SJCRH30 (cell line): ENCODE measurements at regions not wholly inside any gene's neighbourhood (a gene's known extent, or its start where the extent isn't known, plus 50 kb on each side); places are given as distances from the start of the nearest gene placed in this dataset.

ENCODE experiments used
- DNase-seq, 2 experiments: peaks; one replicate each; pipeline ENCODE4 v3.0.0-alpha.2; 2015 to 2020
- H3K27ac ChIP-seq: fragments of 250-450 bp; sonication (Bioruptor Pico); 2 replicates; pipeline ENCODE4 v1.5.1; 2020; ENCODE audit warnings: mild to moderate bottlenecking, moderate library complexity
- H3K27me3 ChIP-seq: fragments of 250-450 bp; sonication (Bioruptor Pico); 2 replicates; pipeline ENCODE4 v1.5.1; 2020; ENCODE audit warnings: mild to moderate bottlenecking, moderate library complexity
- H3K36me3 ChIP-seq: fragments of 250-450 bp; sonication (Bioruptor Pico); 2 replicates; pipeline ENCODE4 v1.5.1; 2020; ENCODE audit warnings: mild to moderate bottlenecking, moderate library complexity
- H3K4me1 ChIP-seq: fragments of 250-450 bp; sonication (Bioruptor Pico); 2 replicates; pipeline ENCODE4 v1.5.1; 2020; ENCODE audit warnings: mild to moderate bottlenecking, moderate library complexity
- H3K4me3 ChIP-seq: fragments of 250-450 bp; sonication (Bioruptor Pico); 2 replicates; pipeline ENCODE4 v1.5.1; 2020; ENCODE audit warnings: mild to moderate bottlenecking, moderate library complexity
- H3K9me3 ChIP-seq: fragments of 250-450 bp; sonication (Bioruptor Pico); replicated peaks from 2 replicates; pipeline ENCODE4 v1.5.1; 2020; ENCODE audit warnings: mild to moderate bottlenecking, moderate library complexity

DNA sequence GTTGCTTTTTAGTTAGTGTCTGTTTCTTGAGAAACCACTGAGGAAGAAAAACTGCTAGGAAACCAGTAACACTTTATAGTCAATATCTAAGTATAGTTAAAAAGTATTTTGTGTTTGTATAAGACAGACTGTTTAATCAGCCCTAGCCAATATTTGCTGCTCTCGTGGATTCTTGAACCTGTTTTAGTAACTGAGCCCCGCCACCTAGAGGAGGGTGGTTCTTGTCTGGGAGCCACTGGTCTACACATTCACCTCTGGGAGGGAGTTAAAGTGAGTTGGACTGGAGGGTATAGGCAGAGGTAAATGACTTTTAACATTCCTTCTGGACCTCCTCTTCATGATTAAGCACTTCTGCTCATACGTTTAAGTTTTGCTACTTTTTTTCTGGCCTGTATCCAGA is 117.2 kb downstream of the SPATA31D1 start:
- no peaks in the 10 kb centered on the region for H3K27me3 ChIP-seq
- peaks cover 20% of the 10 kb centered on the region for H3K4me1 ChIP-seq
- H3K9me3 ChIP-seq: 0 out of 2 replicates have a peak, but pooled peaks cover 4% of the 10 kb centered on the region
- no peaks in the 10 kb centered on the region for H3K36me3 ChIP-seq
- DNase-seq: no peak
- no peak overlapping the region for H3K27ac ChIP-seq
- H3K4me3 ChIP-seq: no peak overlapping the region

DNA sequence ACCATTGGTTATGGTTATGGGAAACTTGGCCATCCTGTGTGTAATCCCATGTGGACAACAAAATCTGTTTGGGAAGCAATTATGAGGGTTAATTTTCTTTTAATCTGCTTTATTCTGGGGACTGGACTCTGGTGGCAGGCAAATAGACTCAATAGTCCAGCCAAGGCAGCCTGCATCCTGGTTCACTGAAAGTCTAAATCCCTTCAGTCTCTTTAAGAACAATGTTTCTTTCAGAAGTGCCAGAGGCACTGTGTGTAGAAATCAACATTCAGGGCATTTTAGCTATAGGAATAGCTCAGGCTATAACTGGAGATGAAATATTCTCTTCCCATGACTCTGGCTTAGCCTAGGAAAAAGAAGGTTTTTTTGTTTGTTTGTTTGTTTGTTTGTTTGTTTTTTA is 118.0 kb downstream of the SPATA31D1 start:
- Histone ChIP-seq H3K27me3 (no peaks in the 10 kb centered on the region), H3K27ac (no peak overlapping the region), H3K4me3 (no peak overlapping the region), H3K36me3 (no peaks in the 10 kb centered on the region), H3K9me3 (no peaks in the 10 kb centered on the region), H3K4me1 (peaks cover 20% of the 10 kb centered on the region)
- peak in 1 of 2 experiments; percentile 20 for DNase-seq

DNA sequence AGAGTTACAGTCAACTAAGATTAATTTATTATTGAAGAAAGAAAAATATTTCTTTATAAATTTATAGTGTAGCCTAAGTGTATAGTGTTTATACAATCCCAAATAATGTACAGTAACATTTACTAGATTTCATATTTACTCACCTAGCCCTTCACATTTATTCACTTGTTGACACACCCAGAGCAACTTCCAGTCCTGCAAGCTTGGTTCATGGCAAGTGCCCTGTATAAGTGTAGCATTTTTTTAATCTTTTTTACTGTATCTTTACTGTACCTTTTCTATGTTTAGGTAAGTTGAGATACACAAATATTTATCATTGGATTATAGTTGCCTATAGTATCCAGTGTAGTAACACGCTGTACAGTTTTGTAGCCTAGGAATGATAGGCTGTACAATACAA is 119.9 kb downstream of the SPATA31D1 start:
- Histone ChIP-seq H3K27me3 (no peaks in the 10 kb centered on the region), H3K4me1 (peaks cover 20% of the 10 kb centered on the region), H3K27ac (no peak overlapping the region), H3K36me3 (no peaks in the 10 kb centered on the region), H3K4me3 (no peak overlapping the region), H3K9me3 (no peaks in the 10 kb centered on the region)
- no peak for DNase-seq

DNA sequence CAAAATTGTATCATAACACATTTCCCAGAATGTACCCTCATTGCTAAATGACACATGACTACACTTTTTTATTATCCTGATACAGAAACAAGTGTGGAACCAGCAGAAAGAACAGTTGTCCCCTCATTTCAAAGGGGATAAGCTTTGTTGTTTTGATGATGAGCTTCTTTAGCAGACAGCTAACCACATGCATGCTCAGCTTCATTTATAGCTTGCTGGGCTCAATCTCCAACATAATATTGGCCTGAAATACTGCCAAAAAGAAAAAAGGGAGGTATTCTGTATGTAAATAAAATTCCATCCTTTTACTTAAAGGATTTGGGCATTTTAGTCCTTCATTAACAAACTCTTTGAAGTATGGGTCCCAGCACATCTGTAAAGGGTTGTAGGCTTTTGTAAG is 120.4 kb downstream of the SPATA31D1 start:
- no peak overlapping the region for H3K27ac ChIP-seq
- peak; percentile 34 to 82 for DNase-seq
- H3K36me3 ChIP-seq: no peaks in the 10 kb centered on the region
- H3K9me3 ChIP-seq: no peaks in the 10 kb centered on the region
- H3K27me3 ChIP-seq: no peaks in the 10 kb centered on the region
- peaks cover 20% of the 10 kb centered on the region for H3K4me1 ChIP-seq
- no peak overlapping the region for H3K4me3 ChIP-seq

DNA sequence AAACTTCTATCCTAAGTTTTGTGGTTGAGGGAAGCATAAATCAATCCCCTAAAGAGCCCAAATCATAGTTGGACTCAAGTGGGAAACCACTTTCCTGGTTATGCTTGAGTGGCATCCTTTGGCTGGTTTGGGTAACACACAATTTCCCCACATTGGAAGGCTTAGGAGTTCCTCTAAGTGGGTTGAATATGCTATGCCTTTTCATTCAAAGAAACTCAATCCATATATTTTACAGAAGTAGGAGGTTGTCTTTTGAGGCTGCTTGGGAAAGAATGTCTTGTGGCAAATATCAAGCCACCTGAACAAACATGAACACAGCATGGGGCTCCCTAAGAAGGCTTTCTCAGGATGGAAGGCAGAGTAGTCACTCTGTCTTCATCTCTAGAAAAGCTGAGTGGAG is 121.1 kb downstream of the SPATA31D1 start:
- H3K4me3 ChIP-seq: no peak overlapping the region
- peaks cover 20% of the 10 kb centered on the region for H3K4me1 ChIP-seq
- DNase-seq: peak in 1 of 2 experiments; percentile 29
- H3K27me3 ChIP-seq: no peaks in the 10 kb centered on the region
- no peaks in the 10 kb centered on the region for H3K9me3 ChIP-seq
- no peak overlapping the region for H3K27ac ChIP-seq
- H3K36me3 ChIP-seq: no peaks in the 10 kb centered on the region

DNA sequence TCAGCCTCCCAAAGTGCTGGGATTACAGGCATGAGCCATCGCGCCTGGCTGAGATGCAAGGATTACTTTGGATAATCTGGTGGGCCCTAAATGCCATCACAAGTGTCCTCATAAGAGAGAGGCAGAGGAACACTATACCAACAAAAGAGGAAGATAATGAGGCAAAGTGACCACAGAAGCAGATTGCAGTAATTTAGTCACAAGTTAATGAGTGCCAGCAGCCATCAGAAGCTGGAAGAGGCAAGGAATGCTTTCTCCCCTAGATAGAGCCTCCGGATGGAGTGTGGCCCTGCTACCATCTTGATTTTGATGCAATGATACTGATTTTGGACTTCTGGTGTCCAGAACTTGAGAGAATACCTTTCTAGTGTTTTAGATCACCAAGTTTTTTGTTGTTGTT is 122.3 kb downstream of the SPATA31D1 start:
- no peak overlapping the region for H3K4me3 ChIP-seq
- H3K27me3 ChIP-seq: no peaks in the 10 kb centered on the region
- DNase-seq: no peak
- no peaks in the 10 kb centered on the region for H3K9me3 ChIP-seq
- no peaks in the 10 kb centered on the region for H3K36me3 ChIP-seq
- peaks cover 20% of the 10 kb centered on the region for H3K4me1 ChIP-seq
- no peak overlapping the region for H3K27ac ChIP-seq

DNA sequence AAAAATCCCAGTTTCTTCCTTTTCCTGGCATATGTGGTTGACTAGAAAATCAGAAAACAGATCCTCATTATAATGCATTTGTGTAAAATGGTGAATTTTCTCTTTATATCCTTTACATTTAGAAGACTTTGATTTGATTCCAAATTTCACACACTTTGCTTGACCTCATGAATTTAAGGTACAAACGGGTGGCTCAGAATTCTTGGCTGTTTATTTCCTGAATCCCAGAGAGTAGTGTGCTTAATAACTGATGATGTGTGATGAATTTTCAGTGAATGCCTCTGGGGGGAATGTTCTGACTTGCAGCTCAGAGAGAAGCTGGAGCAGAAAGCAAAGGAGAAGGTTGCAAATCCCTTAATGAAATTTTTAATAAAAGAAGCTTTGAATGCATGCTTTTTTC is 126.8 kb downstream of the SPATA31D1 start:
- Histone ChIP-seq H3K27ac (no peak overlapping the region), H3K36me3 (no peaks in the 10 kb centered on the region), H3K4me1 (peaks cover 17% of the 10 kb centered on the region), H3K27me3 (no peaks in the 10 kb centered on the region), H3K4me3 (no peak overlapping the region), H3K9me3 (no peaks in the 10 kb centered on the region)
- DNase-seq: no peak

DNA sequence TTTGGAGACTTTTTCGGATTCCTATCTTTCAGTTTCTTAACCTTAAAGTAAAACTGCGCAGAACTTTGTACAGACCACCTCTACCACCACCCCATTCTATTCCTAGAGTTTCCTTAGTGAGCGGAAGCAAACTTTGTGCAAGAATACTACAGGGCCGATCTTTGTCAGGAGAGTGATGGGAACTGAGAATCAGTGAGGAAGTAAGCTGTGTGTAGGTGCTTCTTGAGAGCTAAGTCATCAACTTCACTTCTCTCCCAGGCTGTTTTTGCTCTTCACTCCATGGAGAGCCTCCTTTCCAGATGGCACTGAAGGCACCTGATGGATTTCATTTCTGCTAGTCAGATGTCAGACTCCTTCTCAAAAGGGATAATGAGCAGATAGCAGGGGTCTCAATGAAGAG is 127.3 kb downstream of the SPATA31D1 start:
- Histone ChIP-seq H3K4me3 (no peak overlapping the region), H3K4me1 (peaks cover 17% of the 10 kb centered on the region), H3K9me3 (no peaks in the 10 kb centered on the region), H3K27me3 (no peaks in the 10 kb centered on the region), H3K27ac (no peak overlapping the region), H3K36me3 (no peaks in the 10 kb centered on the region)
- DNase-seq: no peak

DNA sequence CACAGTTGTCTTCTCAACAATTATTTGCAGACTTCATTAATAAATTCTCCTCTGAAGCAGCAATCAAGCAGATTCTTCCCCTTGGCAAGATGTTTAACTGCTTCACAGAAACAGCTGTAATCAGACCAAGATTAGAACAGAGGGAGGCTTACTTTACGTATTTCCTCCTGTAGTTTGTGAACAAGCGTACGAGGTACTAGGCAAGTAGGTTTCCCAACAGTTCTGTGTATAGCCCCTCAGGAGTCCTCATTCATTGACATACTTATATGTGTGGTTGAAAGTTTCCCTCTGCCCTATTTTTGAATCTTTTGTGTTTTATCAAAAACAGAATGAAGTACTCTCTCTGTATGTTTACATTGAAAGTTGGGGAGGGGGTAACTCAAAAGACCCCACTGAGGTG is 128.0 kb downstream of the SPATA31D1 start:
- Histone ChIP-seq H3K27ac (peak overlapping the region; percentile 15; the same call in 1 of the 2 replicates), H3K27me3 (no peaks in the 10 kb centered on the region), H3K4me3 (no peak overlapping the region; the same call in 1 of the 2 replicates), H3K9me3 (no peaks in the 10 kb centered on the region), H3K36me3 (no peaks in the 10 kb centered on the region), H3K4me1 (peaks cover 17% of the 10 kb centered on the region)
- DNase-seq: peak in 1 of 2 experiments; percentile 40

DNA sequence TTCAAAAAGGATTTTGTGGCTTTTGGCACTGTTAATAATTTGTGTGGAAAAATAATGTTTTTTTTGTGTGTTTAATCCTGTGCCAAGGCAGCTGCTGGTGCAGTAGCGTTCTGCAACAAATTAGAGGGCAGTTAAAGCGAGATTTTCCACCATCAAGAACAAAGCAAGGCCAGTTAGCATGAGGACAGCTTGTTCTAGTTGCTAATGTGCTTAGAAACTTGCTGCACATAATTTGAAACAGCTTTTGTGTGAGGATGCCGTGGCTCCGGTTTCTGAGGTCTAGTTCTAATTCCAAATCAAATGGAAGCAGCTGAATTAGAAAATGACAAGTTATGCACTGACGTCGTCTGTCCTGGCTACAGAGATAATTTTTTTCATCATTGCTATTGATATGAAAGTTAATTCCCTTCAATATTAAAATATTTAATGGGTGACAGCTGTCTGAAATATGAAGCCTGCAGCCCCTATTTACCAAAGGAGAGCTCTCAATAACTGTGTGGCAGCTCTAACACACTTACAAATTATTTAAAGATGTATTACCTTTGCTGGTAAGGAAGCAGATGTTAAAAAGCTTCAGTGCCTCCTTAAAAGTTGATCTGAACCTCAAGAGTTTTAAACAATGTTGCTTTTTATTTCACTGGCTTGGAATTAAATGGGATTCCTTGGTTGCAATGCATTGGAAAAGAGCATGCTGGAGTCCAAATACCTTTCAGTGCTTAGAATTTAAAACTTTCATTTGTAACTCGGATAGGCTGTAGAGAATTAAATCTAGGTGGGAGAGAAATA is 128.6 kb downstream of the SPATA31D1 start:
- Histone ChIP-seq H3K9me3 (no peaks in the 10 kb centered on the region), H3K36me3 (no peaks in the 10 kb centered on the region), H3K27ac (peak overlapping the region; percentile 15), H3K4me1 (peaks cover 17% of the 10 kb centered on the region), H3K27me3 (no peaks in the 10 kb centered on the region), H3K4me3 (peak overlapping the region; percentile 20)
- DNase-seq: peak; percentile 27 to 65

DNA sequence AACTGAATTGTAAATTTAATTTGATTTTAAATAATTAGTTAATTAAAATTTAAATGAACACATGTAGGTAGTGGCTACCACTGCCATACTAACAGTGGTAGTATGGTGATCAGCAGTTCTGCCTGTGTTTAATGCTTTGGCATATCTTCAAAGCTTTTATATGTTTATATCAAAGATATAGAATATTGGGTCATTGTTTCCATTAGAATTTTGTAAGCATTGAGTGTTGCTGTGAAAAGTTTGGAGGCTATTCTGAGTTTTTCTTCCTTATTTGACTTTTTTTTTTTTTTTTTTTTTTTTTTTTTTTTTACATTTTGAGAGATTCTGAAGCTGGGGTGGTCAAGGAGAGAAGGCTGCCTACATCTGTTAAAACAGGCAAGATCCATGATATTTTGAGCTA is 134.2 kb downstream of the SPATA31D1 start:
- H3K36me3 ChIP-seq: no peaks in the 10 kb centered on the region
- H3K4me1 ChIP-seq: peaks cover 2% of the 10 kb centered on the region; the same call in 1 of the 2 replicates
- DNase-seq: no peak
- no peak overlapping the region for H3K4me3 ChIP-seq
- H3K9me3 ChIP-seq: no peaks in the 10 kb centered on the region
- no peak overlapping the region for H3K27ac ChIP-seq
- H3K27me3 ChIP-seq: no peaks in the 10 kb centered on the region

DNA sequence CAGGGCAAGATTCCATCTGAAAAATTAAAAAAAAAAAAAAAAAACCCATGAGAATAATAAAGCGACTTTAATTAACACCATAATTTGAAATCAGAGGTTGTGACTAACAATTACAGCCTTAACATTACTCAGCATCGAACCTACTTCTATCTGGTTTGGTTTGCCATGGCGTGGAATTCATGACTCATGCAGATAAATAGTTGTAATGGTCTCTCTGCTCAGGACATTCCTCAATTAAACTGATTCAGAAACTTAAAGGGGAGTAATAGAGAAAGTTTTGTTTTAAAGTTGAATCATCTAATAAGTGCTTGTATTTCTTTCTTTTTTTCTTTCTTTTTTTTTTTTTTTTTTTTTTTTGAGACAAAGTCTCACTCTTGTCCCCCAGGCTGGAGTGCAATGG is 135.5 kb downstream of the SPATA31D1 start:
- no peak for DNase-seq
- no peaks in the 10 kb centered on the region for H3K27me3 ChIP-seq
- H3K9me3 ChIP-seq: no peaks in the 10 kb centered on the region
- H3K36me3 ChIP-seq: no peaks in the 10 kb centered on the region
- no peak overlapping the region for H3K27ac ChIP-seq
- no peak overlapping the region for H3K4me3 ChIP-seq
- H3K4me1 ChIP-seq: no peaks in the 10 kb centered on the region

DNA sequence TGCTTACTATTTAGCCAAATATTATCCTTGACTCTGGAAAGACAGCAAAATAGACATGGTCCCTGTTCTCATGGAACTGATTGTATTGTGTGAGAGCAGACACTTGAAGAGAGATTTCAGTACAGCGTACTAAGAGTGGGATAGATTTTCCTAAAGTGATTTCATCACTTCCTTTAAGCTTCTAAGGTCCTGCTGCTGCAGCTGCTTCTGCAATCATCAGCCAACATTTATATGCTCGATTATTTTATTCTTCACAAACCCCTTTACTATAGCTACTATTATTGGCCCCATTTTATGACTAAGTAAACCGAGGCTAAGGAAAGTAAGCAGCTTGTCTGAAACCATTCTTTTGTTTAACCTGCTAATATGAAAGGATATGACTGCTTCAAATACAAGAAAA is 137.7 kb downstream of the SPATA31D1 start:
- H3K4me1 ChIP-seq: no peaks in the 10 kb centered on the region
- no peak for DNase-seq
- no peaks in the 10 kb centered on the region for H3K36me3 ChIP-seq
- H3K4me3 ChIP-seq: no peak overlapping the region
- no peak overlapping the region for H3K27ac ChIP-seq
- no peaks in the 10 kb centered on the region for H3K9me3 ChIP-seq
- no peaks in the 10 kb centered on the region for H3K27me3 ChIP-seq

DNA sequence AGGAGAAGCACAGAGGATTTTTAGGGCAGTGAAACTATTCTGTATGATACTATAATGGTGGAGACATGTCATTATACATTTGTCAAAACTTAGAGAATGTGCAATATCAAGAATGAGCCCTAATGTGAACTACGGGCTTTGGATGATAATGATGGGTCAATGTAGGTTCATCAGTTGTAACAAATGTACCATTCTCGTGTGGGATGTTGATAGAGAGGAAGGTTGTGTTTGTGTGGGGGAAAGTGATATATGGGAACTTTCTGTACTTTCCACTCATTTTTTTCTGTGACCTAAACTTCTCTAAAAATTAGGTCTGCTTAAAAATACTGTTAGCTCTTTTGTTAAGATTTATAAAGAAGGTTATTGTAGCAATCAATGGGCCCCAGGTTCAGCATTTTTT is 138.9 kb downstream of the SPATA31D1 start:
- Histone ChIP-seq H3K36me3 (no peaks in the 10 kb centered on the region), H3K27ac (no peak overlapping the region), H3K27me3 (no peaks in the 10 kb centered on the region), H3K4me3 (no peak overlapping the region), H3K4me1 (no peaks in the 10 kb centered on the region), H3K9me3 (no peaks in the 10 kb centered on the region)
- no peak for DNase-seq

DNA sequence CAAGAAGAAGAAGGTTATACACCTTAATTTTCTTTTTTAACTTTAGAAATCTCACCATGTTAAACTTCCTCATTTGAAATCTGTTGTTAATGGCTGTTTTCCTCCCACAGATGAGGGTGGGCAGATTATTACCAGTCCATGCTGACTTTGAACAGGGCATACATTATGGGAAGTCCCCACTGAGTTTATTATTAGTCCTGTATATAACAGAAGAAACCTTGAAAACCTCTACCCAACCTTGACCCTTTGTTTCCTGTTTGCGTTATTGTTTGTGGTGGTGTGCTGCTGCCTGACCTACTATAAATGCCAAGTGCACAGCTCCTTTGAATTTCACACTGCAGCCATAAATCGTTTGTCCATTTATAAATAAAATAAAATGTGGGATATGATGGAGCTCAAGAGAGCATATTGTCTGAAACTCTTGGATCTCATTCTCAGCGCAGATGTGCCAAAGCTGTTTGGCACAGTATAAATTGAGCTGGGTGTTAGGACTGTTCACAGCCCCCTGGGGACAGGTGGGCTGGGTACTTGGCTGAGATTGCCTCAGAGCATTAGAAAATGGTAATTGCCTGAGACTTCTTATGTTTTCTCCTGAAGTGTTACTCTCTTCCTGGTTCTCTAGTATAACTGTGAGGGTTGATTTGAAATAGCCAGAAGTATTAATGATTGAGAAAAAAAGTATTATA is 139.6 kb downstream of the SPATA31D1 start:
- H3K27me3 ChIP-seq: no peaks in the 10 kb centered on the region

More for the DNA sequence above, 139.6 kb downstream of the SPATA31D1 start:
- no peaks in the 10 kb centered on the region for H3K36me3 ChIP-seq
- H3K27ac ChIP-seq: no peak overlapping the region
- H3K4me3 ChIP-seq: no peak overlapping the region
- H3K9me3 ChIP-seq: no peaks in the 10 kb centered on the region
- no peak for DNase-seq
- H3K4me1 ChIP-seq: no peaks in the 10 kb centered on the region
